ENCODE measurements at regions not wholly inside any gene's neighbourhood (a gene's known extent, or its start where the extent isn't known, plus 50 kb on each side); places are given as distances from the start of the nearest gene placed in this dataset.

GRCh38 chr7:19920705-19921104, 147.3 kb upstream of the TMEM196 start:
- Histone ChIP-seq H3K27ac (replicated peaks) (no peak overlapping the region), H3K4me1 (no peaks in the 10 kb centered on the region), H3K4me3 (no peak overlapping the region), H3K36me3 (no peaks in the 10 kb centered on the region), H3K9me3 (replicated peaks) (no peaks in the 10 kb centered on the region), H3K27me3 (ENCODE audit: low read depth) (no peaks in the 10 kb centered on the region)
- intact Hi-C loops (cut with micrococcal nuclease) = no loop called here
- no peak for DNase-seq
- no peak for TF ChIP-seq CTCF (IDR thresholded peaks at IDR 0.05; ENCODE audit: borderline replicate concordance)

- Histone ChIP-seq H3K4me3 (no peak overlapping the region), H3K27ac (replicated peaks) (peak overlapping the region; percentile 49), H3K9me3 (replicated peaks) (no peaks in the 10 kb centered on the region), H3K4me1 (no peaks in the 10 kb centered on the region), H3K36me3 (no peaks in the 10 kb centered on the region), H3K27me3 (ENCODE audit: low read depth) (no peaks in the 10 kb centered on the region)
- no peak for TF ChIP-seq CTCF (IDR thresholded peaks at IDR 0.05; ENCODE audit: borderline replicate concordance)
- DNase-seq = no peak
- intact Hi-C loops (cut with micrococcal nuclease) = no loop called here
Measured at GRCh38 chr7:19920166-19920565, 146.7 kb upstream of the TMEM196 start.

- TF ChIP-seq CTCF (IDR thresholded peaks at IDR 0.05; ENCODE audit: borderline replicate concordance) = no peak
- Histone ChIP-seq H3K4me1 (no peaks in the 10 kb centered on the region), H3K4me3 (no peak overlapping the region), H3K36me3 (no peaks in the 10 kb centered on the region), H3K27me3 (ENCODE audit: low read depth) (no peaks in the 10 kb centered on the region), H3K27ac (replicated peaks) (peak overlapping the region; percentile 49), H3K9me3 (replicated peaks) (no peaks in the 10 kb centered on the region)
- intact Hi-C loops (cut with micrococcal nuclease) = no loop called here
- no peak for DNase-seq
Measured at GRCh38 chr7:19919261-19920095, 146.1 kb upstream of the TMEM196 start.

GRCh38 chr7:19916046-19916445, 142.6 kb upstream of the TMEM196 start:
- no peak for DNase-seq
- intact Hi-C loops (cut with micrococcal nuclease) = no loop called here
- Histone ChIP-seq H3K36me3 (no peaks in the 10 kb centered on the region), H3K27ac (replicated peaks) (no peak overlapping the region), H3K9me3 (replicated peaks) (no peaks in the 10 kb centered on the region), H3K4me3 (no peak overlapping the region), H3K27me3 (ENCODE audit: low read depth) (no peaks in the 10 kb centered on the region), H3K4me1 (no peaks in the 10 kb centered on the region)
- no peak for TF ChIP-seq CTCF (IDR thresholded peaks at IDR 0.05; ENCODE audit: borderline replicate concordance)

- no peak for DNase-seq
- H3K9me3 ChIP-seq (replicated peaks) = no peaks in the 10 kb centered on the region
- no peaks in the 10 kb centered on the region for H3K36me3 ChIP-seq
- no peaks in the 10 kb centered on the region for H3K27me3 ChIP-seq (ENCODE audit: low read depth)
- TF ChIP-seq CTCF (IDR thresholded peaks at IDR 0.05; ENCODE audit: borderline replicate concordance) = no peak
- H3K4me3 ChIP-seq = no peak overlapping the region
- H3K27ac ChIP-seq (replicated peaks) = no peak overlapping the region
- no peaks in the 10 kb centered on the region for H3K4me1 ChIP-seq
- intact Hi-C loops (cut with micrococcal nuclease) = no loop called here
Measured at GRCh38 chr7:19915596-19915995, 142.2 kb upstream of the TMEM196 start.

Data from left ventricle myocardium inferior (tissue), 1 donor.